DOHH2 (cell line): ENCODE measurements at regions not wholly inside any gene's neighbourhood (a gene's known extent, or its start where the extent isn't known, plus 50 kb on each side); places are given as distances from the start of the nearest gene placed in this dataset.

ENCODE experiments used
- H3F3A ChIP-seq: fragments of 200-600 bp; sonication (generic), shearing (Covaris generic); 2 replicates; pipeline ENCODE4 v1.6.0; 2016; ENCODE audit warnings: antibody characterized with exemption, mild to moderate bottlenecking; ENCODE audit not compliant: control insufficient read depth, insufficient read depth
- H3K27ac ChIP-seq: fragments of 200-600 bp; sonication (generic); 2 replicates; pipeline ENCODE4 v1.5.1; 2014; ENCODE audit warnings: low read depth, mild to moderate bottlenecking, low read length, moderate library complexity
- H3K27me3 ChIP-seq: fragments of 200-600 bp; sonication (generic); 2 replicates; pipeline ENCODE4 v1.6.1; 2014; ENCODE audit warnings: mild to moderate bottlenecking, low read length, mixed read lengths; ENCODE audit not compliant: control insufficient read depth
- H3K36me3 ChIP-seq: fragments of 200-600 bp; sonication (generic); 2 replicates; pipeline ENCODE4 v1.6.1; 2014; ENCODE audit warnings: mild to moderate bottlenecking, low read length, moderate library complexity, mixed read lengths; ENCODE audit not compliant: control insufficient read depth
- H3K4me1 ChIP-seq: fragments of 200-600 bp; sonication (generic); 2 replicates; pipeline ENCODE4 v1.6.1; 2014; ENCODE audit warnings: mild to moderate bottlenecking, low read length, mixed read lengths; ENCODE audit not compliant: control insufficient read depth
- H3K4me2 ChIP-seq: fragments of 200-600 bp; sonication (generic); 2 replicates; pipeline ENCODE4 v1.6.0; 2014; ENCODE audit warnings: mild to moderate bottlenecking, low read length, moderate library complexity
- H3K4me3 ChIP-seq: fragments of 200-600 bp; sonication (generic); 2 replicates; pipeline ENCODE4 v1.5.1; 2014; ENCODE audit warnings: mild to moderate bottlenecking, low read length, mixed read lengths
- H3K79me2 ChIP-seq: fragments of 200-600 bp; sonication (generic); 2 replicates; pipeline ENCODE4 v1.6.1; 2014; ENCODE audit warnings: mild to moderate bottlenecking, low read length, mixed read lengths; ENCODE audit not compliant: control insufficient read depth
- H3K9me2 ChIP-seq: fragments of 200-600 bp; sonication (generic); replicated peaks from 2 replicates; pipeline ENCODE4 v1.6.1; 2014; ENCODE audit warnings: mild to moderate bottlenecking, low read length, mixed read lengths; ENCODE audit not compliant: control insufficient read depth
- H3K9me3 ChIP-seq: fragments of 200-600 bp; sonication (generic); 2 replicates; pipeline ENCODE4 v1.6.1; 2014; ENCODE audit warnings: antibody characterized with exemption, low read length, mixed read lengths; ENCODE audit not compliant: control insufficient read depth, insufficient read depth
- H4K20me1 ChIP-seq: fragments of 200-600 bp; sonication (generic); 2 replicates; pipeline ENCODE4 v1.6.0; 2014; ENCODE audit warnings: low read depth, mild to moderate bottlenecking, antibody characterized with exemption, low read length, moderate library complexity; ENCODE audit not compliant: control insufficient read depth, insufficient read depth
- CTCF ChIP-seq: fragments of 200-600 bp; sonication (generic); IDR thresholded peaks from one replicate; pipeline ENCODE4 v1.5.1; 2014; ENCODE audit warnings: antibody characterized with exemption, mild to moderate bottlenecking, low read depth, low read length; ENCODE audit not compliant: poor library complexity, severe bottlenecking
- EZH2phosphoT487 ChIP-seq: fragments of 200-600 bp; sonication (generic); IDR thresholded peaks from 2 replicates; pipeline ENCODE4 v1.6.1; 2017; ENCODE audit warnings: borderline replicate concordance, mild to moderate bottlenecking, antibody characterized with exemption, low read length, moderate library complexity, mixed read lengths

- Histone ChIP-seq H3K4me3 (no peak overlapping the region), H3K36me3 (no peaks in the 10 kb centered on the region), H3K79me2 (no peaks in the 10 kb centered on the region), H4K20me1 (peaks cover 13% of the 10 kb centered on the region), H3F3A (peaks cover 15% of the 10 kb centered on the region), H3K27me3 (peaks cover 57% of the 10 kb centered on the region), H3K27ac (no peak overlapping the region), H3K9me3 (peaks cover 13% of the 10 kb centered on the region; the same call in 1 of the 2 replicates), H3K4me1 (peaks cover 29% of the 10 kb centered on the region), H3K9me2 (no peaks in the 10 kb centered on the region), H3K4me2 (no peak overlapping the region)
- TF ChIP-seq EZH2phosphoT487 (no peak), CTCF (no peak)
Measured at GRCh38 chr18:79629249-79629558, 50.4 kb upstream of the CTDP1 start.

GRCh38 chr18:79629606-79630005 is 50.0 kb upstream of the CTDP1 start:
- Histone ChIP-seq H3K4me1 (peaks cover 25% of the 10 kb centered on the region), H3K27ac (no peak overlapping the region), H3K4me2 (no peak overlapping the region), H3K9me2 (no peaks in the 10 kb centered on the region), H4K20me1 (peaks cover 9% of the 10 kb centered on the region), H3F3A (peaks cover 12% of the 10 kb centered on the region), H3K4me3 (no peak overlapping the region), H3K9me3 (peaks cover 16% of the 10 kb centered on the region; the same call in 1 of the 2 replicates), H3K79me2 (no peaks in the 10 kb centered on the region), H3K27me3 (peaks cover 53% of the 10 kb centered on the region), H3K36me3 (no peaks in the 10 kb centered on the region)
- no peak for TF ChIP-seq EZH2phosphoT487
- no peak for TF ChIP-seq CTCF
